A549 (cell line): ENCODE measurements at regions not wholly inside any gene's neighbourhood (a gene's known extent, or its start where the extent isn't known, plus 50 kb on each side); places are given as distances from the start of the nearest gene placed in this dataset.

Source experiments
- CTCF ChIP-seq: fragments of >200 bp; sonication (Bioruptor Twin); formaldehyde crosslinking; IDR thresholded peaks from 3 replicates; pipeline ENCODE4 v1.5.1; 2016
- ESRRA ChIP-seq: fragments of 150-350 bp; IDR thresholded peaks from 2 replicates; pipeline ENCODE4 v1.6.1; 2014; ENCODE audit warnings: mild to moderate bottlenecking, low read length, borderline replicate concordance
- MAX ChIP-seq: IDR thresholded peaks from 2 replicates; pipeline ENCODE4 v1.6.1; 2012

- TF ChIP-seq ESRRA (no peak), CTCF (no peak), MAX (no peak)
Observed at GRCh38 chr18:39660141-39660540, 2094.5 kb upstream of the CELF4 start.
